ENCODE measurements at regions not wholly inside any gene's neighbourhood (a gene's known extent, or its start where the extent isn't known, plus 50 kb on each side); places are given as distances from the start of the nearest gene placed in this dataset.
A peak's percentile ranks its signal among the peaks of the same experiment; 100 is the strongest.

DNA sequence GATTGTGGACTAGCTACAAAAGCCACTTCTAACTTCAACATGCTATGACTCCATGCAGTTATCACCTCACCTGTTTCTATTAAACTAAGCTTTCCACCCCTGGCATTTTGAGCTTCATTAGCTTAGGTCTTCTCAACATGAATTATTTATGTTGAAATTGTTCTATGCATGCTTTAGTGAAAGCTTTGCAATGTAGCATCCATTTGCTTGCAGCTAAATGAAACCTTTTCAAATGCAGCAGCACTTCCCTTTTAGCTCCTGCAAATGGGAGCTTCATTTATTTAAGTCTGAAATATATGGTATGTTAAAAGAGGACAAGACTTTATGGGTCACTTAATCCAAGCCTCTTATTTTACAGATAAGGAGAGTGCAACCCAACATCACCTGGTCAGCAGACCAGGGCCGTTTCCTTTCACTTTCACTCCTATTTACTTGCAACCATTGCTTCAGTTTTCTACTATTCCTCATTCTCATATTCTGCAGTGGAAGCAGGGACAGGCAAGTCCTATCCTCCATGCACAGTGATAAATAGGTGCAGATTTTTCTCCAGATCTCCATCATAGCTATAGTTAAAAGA, 56.4 kb upstream of the SAMSN1 start:
- DNase-seq, result no peak
- Histone ChIP-seq H3K27me3 (ENCODE audit: insufficient read depth, low read length) (no peaks in the 10 kb centered on the region), H3K36me3 (ENCODE audit: insufficient read depth, low read length) (no peaks in the 10 kb centered on the region), H3K27ac (ENCODE audit: low read depth, low read length) (no peak overlapping the region), H3K4me1 (ENCODE audit: insufficient read depth, low read length) (peaks cover 20% of the 10 kb centered on the region), H3K9me3 (ENCODE audit: control insufficient read depth in 1 of 2, low read length in 2 of 2) (no peaks in the 10 kb centered on the region), H3K4me3 (ENCODE audit: low read length in 2 of 2) (peak overlapping the region in 1 of 2 donors; percentile 21)
- Mint-ChIP-seq H3K4me1 (peaks cover 17 to 27% (median 19%) of the 10 kb centered on the region in 4 donors), H3K9me3 (no peaks in the 10 kb centered on the region), H3K27ac (peak overlapping the region in 5 of 7 donors; percentile 29 to 79 (median 54)), H3K27me3 (no peaks in the 10 kb centered on the region), H3K36me3 (no peaks in the 10 kb centered on the region), H3K4me3 (peak overlapping the region; percentile 17 to 81 (median 77))
- CTCF ChIA-PET (ENCODE audit: partially characterized antibody), result interaction anchor here (0.8 to 2.2 kb wide), 11 partner anchors 10 to 135 kb away, joined by 3 to 5 read pairs (median 3); no protein-coding TSS in a partner anchor
- intact Hi-C loops (cut with micrococcal nuclease), result loop anchor here (5.0 kb wide), 1 partner anchor 110 kb away; no protein-coding TSS in a partner anchor
- POLR2A ChIA-PET (ENCODE audit: partially characterized antibody), result interaction anchor here (0.7 to 1.8 kb wide), 6 partner anchors 10 to 74 kb away, joined by 3 to 11 read pairs (median 4); no protein-coding TSS in a partner anchor

DNA sequence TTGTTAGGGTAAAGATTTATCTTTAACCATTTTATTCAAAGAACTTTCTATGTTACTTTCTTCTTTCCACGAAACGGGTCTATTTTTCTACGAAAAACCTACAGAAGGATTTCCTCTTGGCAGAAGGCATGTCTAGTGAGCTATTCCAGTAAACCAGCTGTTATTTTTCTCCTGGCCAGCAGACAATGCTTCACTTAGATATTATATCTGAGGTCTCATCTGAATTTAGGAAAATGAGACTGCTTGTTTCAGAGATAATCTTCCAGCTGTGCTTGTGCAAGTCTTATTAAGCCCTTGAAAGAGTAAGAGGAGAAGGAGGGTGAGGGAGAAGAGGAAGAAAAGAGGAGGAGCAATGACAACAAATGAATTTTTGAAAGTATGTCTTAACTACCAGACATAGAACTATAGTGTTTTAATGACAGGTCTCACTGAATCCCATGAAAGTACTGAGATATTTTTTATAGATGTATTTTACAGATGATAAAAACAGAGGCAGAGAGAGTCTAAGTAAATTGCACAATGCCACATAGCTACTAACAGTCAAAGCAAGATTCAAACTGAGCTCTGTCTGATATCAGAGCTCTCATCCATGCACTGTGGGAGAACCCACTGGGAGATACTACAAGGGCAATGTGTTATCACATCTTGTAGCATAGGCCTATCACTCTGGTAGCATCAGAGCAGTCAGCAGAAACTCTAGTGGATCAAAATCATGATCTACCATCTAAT, 54.6 kb upstream of the SAMSN1 start:
- Histone ChIP-seq H3K4me1 (ENCODE audit: insufficient read depth, low read length) (peaks cover 20% of the 10 kb centered on the region), H3K4me3 (ENCODE audit: low read length in 2 of 2) (no peak overlapping the region), H3K9me3 (ENCODE audit: control insufficient read depth in 1 of 2, low read length in 2 of 2) (no peaks in the 10 kb centered on the region), H3K36me3 (ENCODE audit: insufficient read depth, low read length) (no peaks in the 10 kb centered on the region), H3K27me3 (ENCODE audit: insufficient read depth, low read length) (no peaks in the 10 kb centered on the region), H3K27ac (ENCODE audit: low read depth, low read length) (no peak overlapping the region)
- CTCF ChIA-PET (ENCODE audit: partially characterized antibody), result interaction anchor here (0.6 kb wide), 1 partner anchor 10 kb away, joined by 4 read pairs; no protein-coding TSS in a partner anchor
- H3K4me1 Mint-ChIP-seq, result peaks cover 17 to 27% (median 19%) of the 10 kb centered on the region in 4 donors
- intact Hi-C loops (cut with micrococcal nuclease), result loop anchor here (5.0 kb wide), 1 partner anchor 108 kb away; no protein-coding TSS in a partner anchor
- peak overlapping the region in 1 of 8 donors; percentile 3 for H3K4me3 Mint-ChIP-seq
- H3K9me3 Mint-ChIP-seq, result peaks cover 0 to 10% (median 6%) of the 10 kb centered on the region in 8 donors
- peaks cover 0 to 4% of the 10 kb centered on the region in 2 donors for H3K36me3 Mint-ChIP-seq
- H3K27me3 Mint-ChIP-seq, result no peaks in the 10 kb centered on the region
- DNase-seq, result no peak
- no peak overlapping the region for H3K27ac Mint-ChIP-seq
- POLR2A ChIA-PET (ENCODE audit: partially characterized antibody), result no interaction called here

DNA sequence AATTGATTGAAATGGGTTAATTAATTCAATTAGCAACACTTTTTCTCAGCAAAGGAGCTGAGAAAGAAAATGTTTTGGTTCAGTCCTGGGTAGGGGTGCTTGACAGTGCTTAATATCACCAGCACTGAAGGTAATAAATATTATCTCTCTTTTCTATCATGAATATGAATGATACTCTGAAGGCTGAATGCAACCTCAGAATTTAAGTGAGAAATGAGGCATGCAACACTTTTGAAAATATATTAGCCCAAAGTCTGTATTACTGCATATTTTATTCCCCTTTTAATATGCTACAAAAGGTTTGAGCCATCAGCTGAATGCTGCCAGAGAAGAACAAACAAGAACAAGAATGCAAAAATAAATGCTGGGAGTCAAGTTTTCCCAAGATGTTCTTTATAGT, 52.0 kb upstream of the SAMSN1 start:
- Mint-ChIP-seq H3K36me3 (peaks cover 0 to 9% of the 10 kb centered on the region in 2 donors), H3K27me3 (no peaks in the 10 kb centered on the region), H3K4me3 (no peak overlapping the region), H3K4me1 (peaks cover 12 to 24% (median 14%) of the 10 kb centered on the region in 4 donors), H3K27ac (no peak overlapping the region), H3K9me3 (peaks cover 0 to 20% (median 10%) of the 10 kb centered on the region in 8 donors)
- Histone ChIP-seq H3K27me3 (ENCODE audit: insufficient read depth, low read length) (no peaks in the 10 kb centered on the region), H3K36me3 (ENCODE audit: insufficient read depth, low read length) (no peaks in the 10 kb centered on the region), H3K4me1 (ENCODE audit: insufficient read depth, low read length) (peaks cover 16% of the 10 kb centered on the region), H3K4me3 (ENCODE audit: low read length in 2 of 2) (no peak overlapping the region), H3K27ac (ENCODE audit: low read depth, low read length) (no peak overlapping the region), H3K9me3 (ENCODE audit: control insufficient read depth in 1 of 2, low read length in 2 of 2) (no peaks in the 10 kb centered on the region)
- ChIA-PET POLR2A (ENCODE audit: partially characterized antibody) (no interaction called here), CTCF (ENCODE audit: partially characterized antibody) (no interaction called here)
- intact Hi-C loops (cut with micrococcal nuclease), result no loop called here
- no peak for DNase-seq

Data from CD4-positive, alpha-beta memory T cell (primary cell).